Panc1 (cell line): ENCODE measurements at regions not wholly inside any gene's neighbourhood (a gene's known extent, or its start where the extent isn't known, plus 50 kb on each side); places are given as distances from the start of the nearest gene placed in this dataset.

Experiments used
- CTCF ChIP-seq: fragments of 450-650 bp; IDR thresholded peaks from 2 replicates; pipeline ENCODE4 v1.5.1; 2017; ENCODE audit warnings: mild to moderate bottlenecking
- POLR2AphosphoS5 ChIP-seq: IDR thresholded peaks from 2 replicates; pipeline ENCODE4 v1.6.1; 2012; ENCODE audit warnings: mild to moderate bottlenecking, low read depth, low read length, moderate library complexity
- SIN3A ChIP-seq: IDR thresholded peaks from 2 replicates; pipeline ENCODE4 v1.6.1; 2012; ENCODE audit warnings: low read depth, mild to moderate bottlenecking, low read length, moderate library complexity, borderline replicate concordance; ENCODE audit not compliant: insufficient read depth

DNA sequence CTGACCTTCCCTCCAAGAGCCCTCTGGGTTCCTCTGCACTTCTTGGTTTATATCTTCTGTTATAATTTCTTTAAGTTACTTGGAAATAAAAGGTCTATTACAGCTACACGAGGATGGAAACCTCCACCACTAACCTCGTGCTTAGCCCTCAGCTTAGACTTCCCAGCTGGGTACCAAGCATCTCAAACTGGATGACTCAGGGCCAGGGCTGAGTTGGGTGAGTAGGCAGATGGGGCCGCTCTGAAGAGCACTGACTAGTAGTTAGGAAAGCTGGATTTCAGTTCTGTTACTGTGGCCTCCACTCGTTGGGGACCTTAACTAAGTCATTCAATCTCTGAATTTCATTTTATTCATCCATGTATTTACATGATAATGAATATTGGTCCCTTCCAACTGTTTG lies 1036.6 kb downstream of the IGSF11 start:
- TF ChIP-seq CTCF (no peak), POLR2AphosphoS5 (no peak), SIN3A (no peak)
